ENCODE measurements at regions not wholly inside any gene's neighbourhood (a gene's known extent, or its start where the extent isn't known, plus 50 kb on each side); places are given as distances from the start of the nearest gene placed in this dataset.

DNA sequence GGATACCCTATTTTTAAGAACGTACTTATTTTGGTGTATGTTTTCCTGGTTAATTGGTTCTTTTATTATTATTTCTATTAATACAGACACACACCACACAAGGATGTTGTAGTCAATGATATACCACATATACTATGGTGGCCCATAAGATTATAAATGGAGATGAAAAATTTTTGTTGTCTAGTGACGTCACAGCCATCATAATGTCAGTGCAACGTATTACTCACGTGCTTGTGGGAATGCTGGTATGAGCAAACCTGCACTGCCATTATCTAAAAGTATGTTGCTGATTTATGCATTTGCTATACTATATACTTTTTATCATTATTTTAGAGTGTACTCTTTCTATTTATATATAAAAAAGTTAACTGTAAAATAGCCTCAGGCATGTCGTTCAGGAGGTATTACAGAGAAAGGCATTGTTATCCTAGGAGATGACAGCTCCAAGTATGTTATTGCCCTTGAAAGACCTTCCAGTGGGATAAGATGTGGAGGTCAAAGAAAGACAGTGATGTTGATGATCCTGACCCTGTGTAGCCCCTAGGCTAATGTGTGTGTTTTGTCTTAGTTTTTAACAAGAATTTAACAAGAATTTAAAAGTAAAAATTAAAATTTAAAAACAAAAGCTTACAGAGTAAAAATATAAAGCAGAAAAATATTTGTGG lies 65.6 kb upstream of the SGCD start:
- no TSS peak for BruUV-seq (replicated peaks)
- Histone ChIP-seq H4K20me1 (ENCODE audit: insufficient read depth) (no peaks in the 10 kb centered on the region), H3K4me3 (no peak overlapping the region), H3K27ac (no peak overlapping the region), H3K9me3 (ENCODE audit: insufficient read depth, low read depth) (no peaks in the 10 kb centered on the region), H3K36me3 (ENCODE audit: low read depth) (no peaks in the 10 kb centered on the region), H3F3A (ENCODE audit: insufficient read depth, low read depth) (no peaks in the 10 kb centered on the region), H3K79me2 (ENCODE audit: low read depth) (no peaks in the 10 kb centered on the region), H3K4me1 (replicated peaks; ENCODE audit: insufficient read depth) (no peaks in the 10 kb centered on the region), H3K27me3 (ENCODE audit: insufficient read depth, low read depth) (no peaks in the 10 kb centered on the region), H3K4me2 (no peak overlapping the region), H2AFZ (no peak overlapping the region), H3K9me2 (ENCODE audit: insufficient read depth) (no peaks in the 10 kb centered on the region)
- intact Hi-C loops (cut with micrococcal nuclease; ENCODE audit: unreplicated experiment): no loop called here
- ChIA-PET CTCF (no interaction called here), POLR2A (ENCODE audit: unreplicated experiment) (no interaction called here)
- no peak for DNase-seq
- TF ChIP-seq, protein P1, sequence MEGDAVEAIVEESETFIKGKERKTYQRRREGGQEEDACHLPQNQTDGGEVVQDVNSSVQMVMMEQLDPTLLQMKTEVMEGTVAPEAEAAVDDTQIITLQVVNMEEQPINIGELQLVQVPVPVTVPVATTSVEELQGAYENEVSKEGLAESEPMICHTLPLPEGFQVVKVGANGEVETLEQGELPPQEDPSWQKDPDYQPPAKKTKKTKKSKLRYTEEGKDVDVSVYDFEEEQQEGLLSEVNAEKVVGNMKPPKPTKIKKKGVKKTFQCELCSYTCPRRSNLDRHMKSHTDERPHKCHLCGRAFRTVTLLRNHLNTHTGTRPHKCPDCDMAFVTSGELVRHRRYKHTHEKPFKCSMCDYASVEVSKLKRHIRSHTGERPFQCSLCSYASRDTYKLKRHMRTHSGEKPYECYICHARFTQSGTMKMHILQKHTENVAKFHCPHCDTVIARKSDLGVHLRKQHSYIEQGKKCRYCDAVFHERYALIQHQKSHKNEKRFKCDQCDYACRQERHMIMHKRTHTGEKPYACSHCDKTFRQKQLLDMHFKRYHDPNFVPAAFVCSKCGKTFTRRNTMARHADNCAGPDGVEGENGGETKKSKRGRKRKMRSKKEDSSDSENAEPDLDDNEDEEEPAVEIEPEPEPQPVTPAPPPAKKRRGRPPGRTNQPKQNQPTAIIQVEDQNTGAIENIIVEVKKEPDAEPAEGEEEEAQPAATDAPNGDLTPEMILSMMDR (conservative IDR thresholded peaks at IDR 0.05): no peak
- no peak for TF ChIP-seq EZH2 (IDR thresholded peaks at IDR 0.05; ENCODE audit: low read depth)

GRCh38 chr5:156271569-156271968 lies 55.4 kb upstream of the SGCD start:
- no peaks in the 10 kb centered on the region for H3K9me2 ChIP-seq (ENCODE audit: insufficient read depth)
- H4K20me1 ChIP-seq (ENCODE audit: insufficient read depth): no peaks in the 10 kb centered on the region
- TF ChIP-seq, protein P1 (conservative IDR thresholded peaks at IDR 0.05): no peak
- no peak for TF ChIP-seq EZH2 (IDR thresholded peaks at IDR 0.05; ENCODE audit: low read depth)
- DNase-seq: no peak
- H3K36me3 ChIP-seq (ENCODE audit: low read depth): no peaks in the 10 kb centered on the region
- no peaks in the 10 kb centered on the region for H3K79me2 ChIP-seq (ENCODE audit: low read depth)
- no peaks in the 10 kb centered on the region for H3K4me1 ChIP-seq (replicated peaks; ENCODE audit: insufficient read depth)
- no TSS peak for BruUV-seq (replicated peaks)
- no peak overlapping the region for H2AFZ ChIP-seq
- no peak overlapping the region for H3K4me3 ChIP-seq
- ChIA-PET CTCF (no interaction called here), POLR2A (ENCODE audit: unreplicated experiment) (no interaction called here)
- no peak overlapping the region for H3K27ac ChIP-seq
- H3F3A ChIP-seq (ENCODE audit: insufficient read depth, low read depth): no peaks in the 10 kb centered on the region
- no peaks in the 10 kb centered on the region for H3K27me3 ChIP-seq (ENCODE audit: insufficient read depth, low read depth)
- H3K4me2 ChIP-seq: no peak overlapping the region
- intact Hi-C loops (cut with micrococcal nuclease; ENCODE audit: unreplicated experiment): no loop called here
- no peaks in the 10 kb centered on the region for H3K9me3 ChIP-seq (ENCODE audit: insufficient read depth, low read depth)

DNA sequence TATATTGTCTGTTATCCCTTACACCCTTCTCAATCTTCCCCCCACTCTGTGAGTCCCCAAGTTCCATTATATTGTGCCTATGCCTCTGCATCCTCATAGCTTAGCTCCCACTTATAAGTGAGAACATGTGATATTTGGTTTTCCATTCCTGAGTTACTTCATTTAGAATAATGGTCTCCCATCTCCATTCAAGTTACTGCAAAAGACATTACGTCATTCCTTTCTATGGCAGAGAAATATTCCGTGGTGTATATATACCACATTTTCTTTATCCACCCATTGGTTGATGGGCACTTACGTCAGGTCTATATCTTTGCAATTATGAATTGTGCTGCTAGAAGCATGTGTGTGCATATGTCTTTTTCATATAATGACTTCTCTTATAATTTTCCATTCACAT lies 54.8 kb upstream of the SGCD start:
- H3K4me1 ChIP-seq (replicated peaks; ENCODE audit: insufficient read depth): no peaks in the 10 kb centered on the region
- H3F3A ChIP-seq (ENCODE audit: insufficient read depth, low read depth): no peaks in the 10 kb centered on the region
- no peaks in the 10 kb centered on the region for H3K79me2 ChIP-seq (ENCODE audit: low read depth)
- no peaks in the 10 kb centered on the region for H3K9me3 ChIP-seq (ENCODE audit: insufficient read depth, low read depth)
- H3K27me3 ChIP-seq (ENCODE audit: insufficient read depth, low read depth): no peaks in the 10 kb centered on the region
- TF ChIP-seq EZH2 (IDR thresholded peaks at IDR 0.05; ENCODE audit: low read depth): no peak
- TF ChIP-seq, protein P1 (conservative IDR thresholded peaks at IDR 0.05): no peak
- ChIA-PET CTCF (no interaction called here), POLR2A (ENCODE audit: unreplicated experiment) (no interaction called here)
- H3K4me3 ChIP-seq: no peak overlapping the region
- no peaks in the 10 kb centered on the region for H3K9me2 ChIP-seq (ENCODE audit: insufficient read depth)
- no peaks in the 10 kb centered on the region for H3K36me3 ChIP-seq (ENCODE audit: low read depth)
- H2AFZ ChIP-seq: no peak overlapping the region
- H4K20me1 ChIP-seq (ENCODE audit: insufficient read depth): no peaks in the 10 kb centered on the region
- no peak overlapping the region for H3K4me2 ChIP-seq
- no peak overlapping the region for H3K27ac ChIP-seq
- no peak for DNase-seq
- BruUV-seq (replicated peaks): no TSS peak
- intact Hi-C loops (cut with micrococcal nuclease; ENCODE audit: unreplicated experiment): no loop called here

All from PC-9 (cell line).